ENCODE measurements at regions not wholly inside any gene's neighbourhood (a gene's known extent, or its start where the extent isn't known, plus 50 kb on each side); places are given as distances from the start of the nearest gene placed in this dataset.

GRCh38 chr4:18401425-18401824, 379.9 kb upstream of the LCORL start:
- TF ChIP-seq CTCF (IDR thresholded peaks at IDR 0.05) (no peak), POLR2A (IDR thresholded peaks at IDR 0.05) (no peak)

Measured in adrenal gland (tissue), 5 donors.